ENCODE measurements at regions not wholly inside any gene's neighbourhood (a gene's known extent, or its start where the extent isn't known, plus 50 kb on each side); places are given as distances from the start of the nearest gene placed in this dataset.

DNA sequence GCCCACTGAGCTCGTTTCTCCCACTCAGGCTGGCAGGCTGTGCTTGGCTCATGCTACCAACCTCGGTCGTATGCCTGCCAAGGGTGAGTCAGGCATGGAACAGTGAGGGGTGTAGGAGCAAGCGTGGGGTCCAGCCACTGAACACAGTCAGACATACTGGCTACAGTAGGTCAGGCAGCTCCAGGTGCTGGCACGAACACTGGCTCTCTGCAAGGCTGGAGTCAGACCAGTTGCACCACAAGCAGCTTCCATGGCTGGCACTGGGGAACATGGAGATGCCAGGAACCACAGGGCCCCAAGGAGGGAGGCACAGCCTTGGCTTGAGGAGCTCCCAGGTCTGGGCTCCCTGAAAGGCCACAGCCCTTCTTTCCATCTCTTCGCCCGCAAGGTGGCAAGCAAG is 410.7 kb upstream of the KIRREL3 start:
- peaks cover 6% of the 10 kb centered on the region for H3K9me3 ChIP-seq (ENCODE audit: control insufficient read depth, low read length)
- no peaks in the 10 kb centered on the region for H3K36me3 ChIP-seq (ENCODE audit: control insufficient read depth in 1 of 2, insufficient read depth in 2 of 2, low read length in 1 of 2)
- H3K4me3 ChIP-seq (ENCODE audit: low read length in 2 of 2) = no peak overlapping the region
- DNase-seq (no peak), ATAC-seq (ENCODE audit: low FRiP score) (no peak)
- intact Hi-C loops (cut with DNase I) = no loop called here
- no peaks in the 10 kb centered on the region for H3K4me1 ChIP-seq (ENCODE audit: control insufficient read depth in 1 of 2, insufficient read depth in 2 of 2, low read length in 2 of 2)
- H3K27ac ChIP-seq (ENCODE audit: low read depth in 1 of 2, low read length in 2 of 2) = no peak overlapping the region
- WGBS, 2 donors = 66 to 70% methylated on average over 7 of the region's 7 CpGs
- H3K27me3 ChIP-seq (ENCODE audit: control insufficient read depth in 1 of 2, insufficient read depth in 2 of 2, low read length in 1 of 2) = no peaks in the 10 kb centered on the region

DNA sequence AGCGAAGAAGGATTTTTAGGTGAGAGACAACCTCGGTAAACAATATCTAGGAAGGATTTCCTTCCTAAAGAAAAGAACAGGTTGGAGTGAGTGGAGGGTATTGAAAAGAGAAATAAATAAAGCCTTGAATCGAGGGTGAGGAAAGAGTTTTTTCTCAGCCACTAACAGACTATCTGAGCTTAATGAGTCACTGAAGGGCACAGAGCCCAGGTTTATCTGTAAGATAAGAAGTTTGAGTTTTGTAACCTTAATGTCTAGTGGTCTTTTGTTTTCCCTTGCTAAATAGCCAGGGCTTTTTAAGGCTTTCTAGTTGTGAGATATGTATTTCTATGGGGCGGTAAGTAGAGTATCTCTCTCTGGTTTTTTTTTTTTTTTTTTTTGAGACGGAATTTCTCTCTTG is 394.5 kb upstream of the KIRREL3 start:
- no peak for ATAC-seq (ENCODE audit: low FRiP score)
- 42 to 48% methylated on average over 5 of the region's 5 CpGs for WGBS, 2 donors
- DNase-seq = no peak
- Histone ChIP-seq H3K4me1 (ENCODE audit: control insufficient read depth in 1 of 2, insufficient read depth in 2 of 2, low read length in 2 of 2) (no peaks in the 10 kb centered on the region), H3K27me3 (ENCODE audit: control insufficient read depth in 1 of 2, insufficient read depth in 2 of 2, low read length in 1 of 2) (no peaks in the 10 kb centered on the region), H3K4me3 (ENCODE audit: low read length in 2 of 2) (no peak overlapping the region), H3K9me3 (ENCODE audit: control insufficient read depth, low read length) (peaks cover 1% of the 10 kb centered on the region), H3K27ac (ENCODE audit: low read depth in 1 of 2, low read length in 2 of 2) (no peak overlapping the region), H3K36me3 (ENCODE audit: control insufficient read depth in 1 of 2, insufficient read depth in 2 of 2, low read length in 1 of 2) (no peaks in the 10 kb centered on the region)
- intact Hi-C loops (cut with DNase I) = no loop called here

DNA sequence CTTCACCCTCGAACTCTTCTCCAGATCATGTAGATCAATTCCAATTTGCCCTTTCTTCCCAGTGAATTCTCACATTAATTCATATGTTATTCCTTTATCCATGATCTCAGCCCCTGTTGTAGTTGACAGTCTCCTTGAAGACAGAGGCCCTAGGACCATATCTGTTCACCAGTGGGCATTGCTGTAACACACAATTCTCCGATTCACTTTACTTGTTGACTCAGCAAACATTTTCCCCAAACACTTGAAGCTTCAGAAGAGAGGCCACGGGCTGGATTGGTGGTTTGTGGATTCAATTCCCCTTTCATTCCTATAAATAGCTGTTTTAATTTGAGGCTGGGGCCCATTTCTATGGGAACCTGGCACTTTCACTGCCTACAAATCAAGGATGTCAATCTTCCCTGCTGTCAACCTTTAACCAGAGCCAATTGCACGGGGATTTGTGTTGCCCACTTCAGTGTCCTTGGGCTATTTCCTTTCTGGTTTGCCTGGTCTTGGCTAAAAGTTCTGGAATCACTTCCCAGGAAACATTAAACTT is 393.0 kb upstream of the KIRREL3 start:
- Histone ChIP-seq H3K27me3 (ENCODE audit: control insufficient read depth in 1 of 2, insufficient read depth in 2 of 2, low read length in 1 of 2) (no peaks in the 10 kb centered on the region), H3K27ac (ENCODE audit: low read depth in 1 of 2, low read length in 2 of 2) (no peak overlapping the region), H3K36me3 (ENCODE audit: control insufficient read depth in 1 of 2, insufficient read depth in 2 of 2, low read length in 1 of 2) (no peaks in the 10 kb centered on the region), H3K9me3 (ENCODE audit: control insufficient read depth, low read length) (peaks cover 1% of the 10 kb centered on the region), H3K4me1 (ENCODE audit: control insufficient read depth in 1 of 2, insufficient read depth in 2 of 2, low read length in 2 of 2) (no peaks in the 10 kb centered on the region), H3K4me3 (ENCODE audit: low read length in 2 of 2) (no peak overlapping the region)
- ATAC-seq (ENCODE audit: low FRiP score) = no peak
- no peak for DNase-seq
- intact Hi-C loops (cut with DNase I) = no loop called here
- WGBS, 2 donors = 33% methylated on average over 4 of the region's 4 CpGs

DNA sequence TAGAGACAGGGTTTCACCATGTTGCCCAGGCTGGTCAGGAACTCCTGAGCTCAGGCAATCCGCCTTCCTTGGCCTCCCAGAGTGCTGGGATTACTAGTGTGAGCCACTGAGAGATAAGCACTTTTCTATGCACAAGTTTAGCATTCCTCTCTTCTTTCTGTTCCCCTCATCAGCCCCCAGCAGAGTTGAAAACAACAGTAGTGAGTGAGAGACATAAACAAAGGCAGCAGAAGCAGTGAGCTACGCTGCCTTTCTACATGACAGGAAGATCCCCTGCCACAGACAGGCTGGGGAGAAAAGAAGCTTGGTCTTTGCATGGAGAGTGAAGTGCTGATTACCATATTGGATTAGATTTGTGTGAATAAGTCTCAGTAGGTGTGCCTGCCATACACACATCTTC is 392.0 kb upstream of the KIRREL3 start:
- no peaks in the 10 kb centered on the region for H3K4me1 ChIP-seq (ENCODE audit: control insufficient read depth in 1 of 2, insufficient read depth in 2 of 2, low read length in 2 of 2)
- H3K27ac ChIP-seq (ENCODE audit: low read depth in 1 of 2, low read length in 2 of 2) = no peak overlapping the region
- peaks cover 1% of the 10 kb centered on the region for H3K9me3 ChIP-seq (ENCODE audit: control insufficient read depth, low read length)
- ATAC-seq (ENCODE audit: low FRiP score) (no peak), DNase-seq (no peak)
- no peaks in the 10 kb centered on the region for H3K27me3 ChIP-seq (ENCODE audit: control insufficient read depth in 1 of 2, insufficient read depth in 2 of 2, low read length in 1 of 2)
- intact Hi-C loops (cut with DNase I) = no loop called here
- 72 to 76% methylated on average over 2 of the region's 2 CpGs for WGBS, 2 donors
- H3K36me3 ChIP-seq (ENCODE audit: control insufficient read depth in 1 of 2, insufficient read depth in 2 of 2, low read length in 1 of 2) = no peaks in the 10 kb centered on the region
- H3K4me3 ChIP-seq (ENCODE audit: low read length in 2 of 2) = no peak overlapping the region

DNA sequence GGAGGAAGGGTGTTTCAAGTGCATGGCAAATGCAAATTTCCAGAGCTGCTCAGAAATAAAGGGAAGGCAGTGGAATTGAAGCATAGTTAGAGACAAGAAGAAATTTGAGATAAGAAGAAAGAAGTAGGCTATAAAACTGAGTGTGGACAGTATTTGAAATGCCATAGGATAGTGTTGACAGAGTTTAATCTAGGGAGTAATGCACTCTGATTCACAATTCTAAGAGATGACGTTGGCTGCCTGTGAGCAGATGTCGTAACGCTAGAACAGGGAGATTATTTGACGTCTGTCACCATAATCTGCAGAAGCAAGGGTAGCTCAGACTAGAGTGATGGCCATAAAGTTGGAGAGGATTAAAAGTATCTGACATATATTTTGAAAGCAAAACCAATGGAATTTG is 389.9 kb upstream of the KIRREL3 start:
- H3K4me3 ChIP-seq (ENCODE audit: low read length in 2 of 2) = no peak overlapping the region
- intact Hi-C loops (cut with DNase I) = no loop called here
- H3K27ac ChIP-seq (ENCODE audit: low read depth in 1 of 2, low read length in 2 of 2) = no peak overlapping the region
- no peaks in the 10 kb centered on the region for H3K4me1 ChIP-seq (ENCODE audit: control insufficient read depth in 1 of 2, insufficient read depth in 2 of 2, low read length in 2 of 2)
- DNase-seq (no peak), ATAC-seq (ENCODE audit: low FRiP score) (no peak)
- WGBS, 2 donors = 75 to 76% methylated on average over 4 of the region's 4 CpGs
- H3K36me3 ChIP-seq (ENCODE audit: control insufficient read depth in 1 of 2, insufficient read depth in 2 of 2, low read length in 1 of 2) = no peaks in the 10 kb centered on the region
- peaks cover 1% of the 10 kb centered on the region for H3K9me3 ChIP-seq (ENCODE audit: control insufficient read depth, low read length)
- H3K27me3 ChIP-seq (ENCODE audit: control insufficient read depth in 1 of 2, insufficient read depth in 2 of 2, low read length in 1 of 2) = no peaks in the 10 kb centered on the region

DNA sequence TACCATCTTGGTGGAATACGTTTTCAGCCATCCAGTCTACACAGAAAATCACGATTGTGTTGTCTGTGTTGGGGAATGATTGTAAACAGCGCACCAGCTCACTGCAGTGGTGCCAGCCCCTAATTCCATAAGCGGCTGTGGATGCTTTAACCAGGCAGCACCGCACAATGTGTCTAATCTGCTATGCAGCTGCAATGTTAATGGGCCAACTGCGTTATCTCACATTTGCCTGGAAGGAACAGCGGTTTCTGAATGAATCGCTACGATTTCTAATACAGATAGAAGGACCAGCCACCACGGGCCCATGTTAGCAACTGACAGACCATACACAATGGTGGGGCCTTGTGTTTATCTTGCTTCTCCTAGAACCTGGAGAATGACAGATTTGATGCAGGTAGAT is 384.5 kb upstream of the KIRREL3 start:
- H3K27me3 ChIP-seq (ENCODE audit: control insufficient read depth in 1 of 2, insufficient read depth in 2 of 2, low read length in 1 of 2) = no peaks in the 10 kb centered on the region
- no peak for ATAC-seq (ENCODE audit: low FRiP score)
- H3K36me3 ChIP-seq (ENCODE audit: control insufficient read depth in 1 of 2, insufficient read depth in 2 of 2, low read length in 1 of 2) = no peaks in the 10 kb centered on the region
- intact Hi-C loops (cut with DNase I) = no loop called here
- no peak overlapping the region for H3K27ac ChIP-seq (ENCODE audit: low read depth in 1 of 2, low read length in 2 of 2)
- H3K4me3 ChIP-seq (ENCODE audit: low read length in 2 of 2) = no peak overlapping the region
- no peaks in the 10 kb centered on the region for H3K9me3 ChIP-seq (ENCODE audit: control insufficient read depth, low read length)
- DNase-seq = no peak
- H3K4me1 ChIP-seq (ENCODE audit: control insufficient read depth in 1 of 2, insufficient read depth in 2 of 2, low read length in 2 of 2) = no peaks in the 10 kb centered on the region
- 80 to 83% methylated on average over 10 of the region's 10 CpGs for WGBS, 2 donors

DNA sequence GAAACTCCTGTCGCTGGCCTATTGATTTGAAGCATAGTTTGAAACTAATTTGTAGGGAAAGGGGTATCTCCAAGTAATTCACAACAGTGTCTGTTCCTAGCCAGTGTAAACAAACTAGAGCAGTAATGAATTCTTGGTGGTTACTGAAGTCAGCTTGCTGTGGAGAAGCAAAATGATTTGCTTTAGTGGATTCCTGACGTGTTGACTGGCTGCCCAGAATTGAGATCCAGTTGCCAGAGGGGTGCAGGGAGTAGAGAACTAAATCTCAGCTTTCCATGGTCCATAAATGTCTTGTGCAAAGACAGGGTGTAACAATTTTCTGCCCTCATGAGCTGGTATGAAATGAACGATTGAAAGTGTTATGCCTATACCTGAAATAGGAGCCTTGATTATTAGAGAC is 382.5 kb upstream of the KIRREL3 start:
- intact Hi-C loops (cut with DNase I) = no loop called here
- Histone ChIP-seq H3K9me3 (ENCODE audit: control insufficient read depth, low read length) (no peaks in the 10 kb centered on the region), H3K4me3 (ENCODE audit: low read length in 2 of 2) (no peak overlapping the region), H3K36me3 (ENCODE audit: control insufficient read depth in 1 of 2, insufficient read depth in 2 of 2, low read length in 1 of 2) (no peaks in the 10 kb centered on the region), H3K27ac (ENCODE audit: low read depth in 1 of 2, low read length in 2 of 2) (no peak overlapping the region), H3K27me3 (ENCODE audit: control insufficient read depth in 1 of 2, insufficient read depth in 2 of 2, low read length in 1 of 2) (no peaks in the 10 kb centered on the region), H3K4me1 (ENCODE audit: control insufficient read depth in 1 of 2, insufficient read depth in 2 of 2, low read length in 2 of 2) (no peaks in the 10 kb centered on the region)
- no peak for DNase-seq
- 44 to 51% methylated on average over 3 of the region's 3 CpGs for WGBS, 2 donors
- no peak for ATAC-seq (ENCODE audit: low FRiP score)

DNA sequence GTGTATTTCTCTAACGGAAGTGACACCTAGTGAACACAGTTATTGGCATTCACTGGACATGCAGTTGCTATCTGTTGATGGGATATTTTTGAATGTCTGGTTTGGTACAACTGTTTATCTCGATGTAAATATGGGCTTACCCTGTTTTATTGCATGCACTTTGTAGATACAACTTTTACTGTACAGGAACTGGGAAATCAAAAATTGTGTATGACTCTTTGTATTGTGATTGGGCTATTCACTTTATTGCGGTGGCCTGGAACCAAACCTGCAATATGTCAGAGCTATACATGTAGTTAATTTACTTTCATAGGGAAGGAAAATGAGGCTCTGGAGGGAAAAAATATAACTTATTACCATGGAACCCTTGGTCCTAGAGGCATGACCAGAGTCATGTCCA is 380.7 kb upstream of the KIRREL3 start:
- DNase-seq = no peak
- Histone ChIP-seq H3K4me1 (ENCODE audit: control insufficient read depth in 1 of 2, insufficient read depth in 2 of 2, low read length in 2 of 2) (no peaks in the 10 kb centered on the region), H3K27me3 (ENCODE audit: control insufficient read depth in 1 of 2, insufficient read depth in 2 of 2, low read length in 1 of 2) (no peaks in the 10 kb centered on the region), H3K9me3 (ENCODE audit: control insufficient read depth, low read length) (no peaks in the 10 kb centered on the region), H3K36me3 (ENCODE audit: control insufficient read depth in 1 of 2, insufficient read depth in 2 of 2, low read length in 1 of 2) (no peaks in the 10 kb centered on the region), H3K27ac (ENCODE audit: low read depth in 1 of 2, low read length in 2 of 2) (no peak overlapping the region), H3K4me3 (ENCODE audit: low read length in 2 of 2) (no peak overlapping the region)
- ATAC-seq (ENCODE audit: low FRiP score) = no peak
- intact Hi-C loops (cut with DNase I) = no loop called here
- WGBS, 2 donors = 75 to 77% methylated on average over 3 of the region's 3 CpGs

DNA sequence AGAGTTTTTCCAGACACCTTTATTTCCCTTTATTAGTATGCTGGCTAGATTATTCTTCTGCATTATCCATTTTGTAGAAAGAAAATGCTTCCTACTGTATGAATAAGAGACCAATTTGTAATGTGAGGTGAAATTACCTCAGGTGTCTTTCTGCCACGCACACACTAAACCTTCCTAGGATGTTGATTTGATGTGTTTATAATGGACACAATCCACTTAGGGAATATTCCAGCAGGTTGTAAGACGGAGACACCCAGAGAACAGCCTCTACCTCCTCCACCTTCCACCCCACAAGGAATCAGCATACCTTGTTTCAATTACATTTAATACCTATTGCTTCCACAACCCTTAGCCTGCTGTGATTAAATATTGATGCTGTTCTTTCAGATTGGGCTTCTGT is 379.1 kb upstream of the KIRREL3 start:
- Histone ChIP-seq H3K4me3 (ENCODE audit: low read length in 2 of 2) (no peak overlapping the region), H3K9me3 (ENCODE audit: control insufficient read depth, low read length) (no peaks in the 10 kb centered on the region), H3K4me1 (ENCODE audit: control insufficient read depth in 1 of 2, insufficient read depth in 2 of 2, low read length in 2 of 2) (no peaks in the 10 kb centered on the region), H3K27ac (ENCODE audit: low read depth in 1 of 2, low read length in 2 of 2) (no peak overlapping the region), H3K27me3 (ENCODE audit: control insufficient read depth in 1 of 2, insufficient read depth in 2 of 2, low read length in 1 of 2) (no peaks in the 10 kb centered on the region), H3K36me3 (ENCODE audit: control insufficient read depth in 1 of 2, insufficient read depth in 2 of 2, low read length in 1 of 2) (no peaks in the 10 kb centered on the region)
- intact Hi-C loops (cut with DNase I) = no loop called here
- DNase-seq (no peak), ATAC-seq (ENCODE audit: low FRiP score) (no peak)
- 80 to 83% methylated on average over 2 of the region's 2 CpGs for WGBS, 2 donors
